Middle frontal gyrus (tissue), 1 donor: ENCODE measurements at regions not wholly inside any gene's neighbourhood (a gene's known extent, or its start where the extent isn't known, plus 50 kb on each side); places are given as distances from the start of the nearest gene placed in this dataset.
"Not testable (repeated sequence)": the region's sequence is repeated elsewhere in the genome, so short reads cannot be mapped to it uniquely, and the experiment has no call there.

ENCODE experiments used
- DNase-seq: peaks from one replicate; pipeline ENCODE4 v3.0.0-alpha.2; 2015; ENCODE audit warnings: low spot score; ENCODE audit errors: extremely low spot score

DNA sequence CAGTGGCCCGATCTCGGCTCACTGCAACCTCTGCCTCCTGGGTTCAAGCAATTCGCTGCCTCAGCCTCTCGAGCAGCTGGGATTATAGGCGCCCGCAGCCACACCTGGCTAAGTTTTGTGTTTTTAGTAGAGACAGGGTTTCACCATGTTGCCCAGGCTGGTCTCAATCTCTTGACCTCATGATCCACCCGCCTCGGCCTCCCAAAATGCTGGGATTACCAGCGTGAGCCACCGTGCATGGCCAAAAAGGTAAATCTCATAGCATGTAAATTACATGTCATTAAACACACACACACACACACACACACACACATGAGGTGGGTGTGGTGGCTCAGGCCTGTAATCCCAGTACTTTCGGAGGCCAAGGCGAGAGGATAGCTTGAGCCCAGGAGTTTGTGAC is 53.7 kb upstream of the SEPTIN5 start:
- DNase-seq, result not testable (repeated sequence)

- no peak for DNase-seq
Measured at GRCh38 chr22:19661156-19661555, 53.1 kb upstream of the SEPTIN5 start.

GRCh38 chr22:19662049-19662684 is 52.1 kb upstream of the SEPTIN5 start:
- not testable (repeated sequence) for DNase-seq

GRCh38 chr22:19663286-19663815 is 51.0 kb upstream of the SEPTIN5 start:
- DNase-seq, result no peak

DNA sequence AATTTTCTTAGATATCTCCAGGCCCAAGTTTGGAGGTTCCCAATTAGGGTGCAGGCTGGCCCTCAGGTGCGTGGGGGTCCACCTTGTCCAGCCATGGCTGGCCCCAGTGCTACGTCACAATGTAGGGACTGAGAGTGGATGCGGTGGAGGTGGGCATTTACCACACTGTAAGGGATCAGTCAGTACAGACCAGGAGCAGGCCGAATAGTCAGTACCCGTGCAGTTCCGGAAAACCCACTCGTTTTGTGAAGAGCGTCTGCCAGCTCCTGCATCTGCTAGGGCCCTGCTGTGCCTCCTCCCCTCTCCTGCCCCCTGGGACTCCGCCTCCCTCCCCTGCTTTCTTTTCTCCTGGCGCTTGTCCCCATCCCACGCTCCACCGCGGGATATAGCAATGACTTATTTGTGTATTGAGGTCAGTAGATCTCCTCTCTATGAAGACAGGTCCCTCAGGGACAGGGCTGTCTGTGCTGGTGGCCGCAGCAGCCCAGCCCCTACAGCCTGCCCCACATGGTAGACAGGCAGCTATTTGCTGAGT is 50.4 kb upstream of the SEPTIN5 start:
- DNase-seq, result no peak

GRCh38 chr22:19664406-19664805 is 49.9 kb upstream of the SEPTIN5 start:
- DNase-seq, result no peak
